H1 (cell line): ENCODE measurements at regions not wholly inside any gene's neighbourhood (a gene's known extent, or its start where the extent isn't known, plus 50 kb on each side); places are given as distances from the start of the nearest gene placed in this dataset.

Source experiments
- CTCF ChIA-PET: fragments of 300-600 bp; sonication (Branson Sonifier 250); formaldehyde crosslinking; loops from one replicate; lab custom pipeline; 2021; ENCODE audit not compliant: partially characterized antibody; lab: Charles Lee
- POLR2A ChIA-PET: fragments of 300-600 bp; sonication (Branson Sonifier 250); formaldehyde crosslinking; loops from one replicate; lab custom pipeline; 2021; ENCODE audit warnings: inconsistent platforms; ENCODE audit not compliant: partially characterized antibody; lab: Charles Lee
- DNase-seq, 2 experiments: peaks; one replicate each; pipeline versions ENCODE4 v3.0.0 to v3.0.0-alpha.2; 2010 to 2022; ENCODE audit warnings: low spot score in 2 of 2, low read depth in 1 of 2, mixed read lengths in 1 of 2
- FAIRE-seq: peaks from 2 replicates; lab custom pipeline; 2011; peaks lifted over from hg19 to GRCh38; lab: Jason Lieb, UNC
- H2AFZ ChIP-seq: 2 replicates; pipeline ENCODE4 v1.8.1; 2012; ENCODE audit warnings: low read length, inconsistent platforms
- H2AK5ac ChIP-seq: 2 replicates; pipeline ENCODE4 v1.6.1; 2013; ENCODE audit warnings: low read depth, low read length
- H2BK120ac ChIP-seq: replicated peaks from 2 replicates; pipeline ENCODE3; 2013; ENCODE audit warnings: low read depth, low read length, inconsistent platforms
- H2BK12ac ChIP-seq: 2 replicates; pipeline ENCODE4 v1.6.1; 2013; ENCODE audit warnings: low read depth, low read length
- H2BK15ac ChIP-seq: 2 replicates; pipeline ENCODE4 v1.6.1; 2013; ENCODE audit warnings: low read length
- H2BK20ac ChIP-seq: 2 replicates; pipeline ENCODE4 v1.6.1; 2013; ENCODE audit warnings: low read length
- H2BK5ac ChIP-seq: 2 replicates; pipeline ENCODE4 v1.6.1; 2013; ENCODE audit warnings: low read depth, low read length
- H3K14ac ChIP-seq: 2 replicates; pipeline ENCODE4 v1.6.1; 2013; ENCODE audit warnings: inconsistent platforms; ENCODE audit not compliant: insufficient read length
- H3K18ac ChIP-seq: 2 replicates; pipeline ENCODE4 v1.6.1; 2013; ENCODE audit warnings: low read length; ENCODE audit errors: extremely low read depth
- H3K23ac ChIP-seq: 2 replicates; pipeline ENCODE4 v1.6.1; 2013; ENCODE audit warnings: inconsistent platforms; ENCODE audit not compliant: insufficient read length
- H3K23me2 ChIP-seq: 2 replicates; pipeline ENCODE4 v1.6.1; 2013; ENCODE audit warnings: low read depth, low read length
- H3K27ac ChIP-seq: 2 replicates; pipeline ENCODE4 v1.6.1; 2011; ENCODE audit warnings: low read depth, low read length, inconsistent platforms
- H3K27me3 ChIP-seq, 4 experiments: replicated peaks in 1 of 4; 1 replicate in 1 of 4; 2 replicates in 3 of 4; pipeline versions ENCODE4 v1.6.1 to v1.8.1; 2011 to 2013; ENCODE audit warnings: low read length in 3 of 4, mild to moderate bottlenecking in 3 of 4, inconsistent platforms in 2 of 4, mixed read lengths in 2 of 4, moderate library complexity in 1 of 4; ENCODE audit not compliant: control insufficient read depth in 3 of 4, insufficient read depth in 3 of 4; ENCODE audit errors: extremely low read depth in 1 of 4
- H3K36me3 ChIP-seq, 4 experiments: 2 replicates each; pipeline versions ENCODE4 v1.6.1 to v1.8.1; 2011 to 2013; ENCODE audit warnings: mild to moderate bottlenecking in 4 of 4, low read length in 3 of 4, moderate library complexity in 2 of 4, control low read depth in 1 of 4, inconsistent platforms in 1 of 4; ENCODE audit not compliant: insufficient read depth in 4 of 4, control insufficient read depth in 2 of 4
- H3K4ac ChIP-seq: replicated peaks from 2 replicates; pipeline ENCODE3; 2013; ENCODE audit warnings: low read length, low read depth, mixed read lengths, inconsistent platforms; ENCODE audit not compliant: insufficient read length
- H3K4me1 ChIP-seq, 4 experiments: replicated peaks in 1 of 4; 1 replicate in 1 of 4; 2 replicates in 3 of 4; pipeline versions ENCODE4 v1.6.1 to v1.8.1; 2011 to 2013; ENCODE audit warnings: low read length in 3 of 4, inconsistent platforms in 2 of 4, mixed read lengths in 1 of 4; ENCODE audit not compliant: insufficient read depth in 4 of 4, control insufficient read depth in 3 of 4
- H3K4me2 ChIP-seq, 2 experiments: 2 replicates each; pipeline versions ENCODE4 v1.6.1 to v1.8.1; 2011 to 2013; ENCODE audit warnings: low read depth in 2 of 2, low read length in 2 of 2, control low read depth in 1 of 2, inconsistent platforms in 1 of 2, mild to moderate bottlenecking in 1 of 2; ENCODE audit not compliant: insufficient read depth in 1 of 2
- H3K4me3 ChIP-seq, 4 experiments: fragments of 200-600, 300-600 bp in 1 of 4; sonication (generic), shearing (Covaris generic), sonication (Bioruptor Twin) in 1 of 4; 2 replicates each; pipeline versions ENCODE4 v1.5.1 to v1.8.1; 2011 to 2016; ENCODE audit warnings: low read length in 4 of 4, low read depth in 3 of 4, control low read depth in 2 of 4, inconsistent platforms in 2 of 4, mild to moderate bottlenecking in 2 of 4, mixed read lengths in 1 of 4, moderate library complexity in 1 of 4; ENCODE audit not compliant: insufficient read depth in 2 of 4; ENCODE audit errors: extremely low read depth in 1 of 4
- H3K56ac ChIP-seq: replicated peaks from 2 replicates; pipeline ENCODE3; 2013; ENCODE audit warnings: low read depth, mild to moderate bottlenecking, mixed read lengths, low read length, inconsistent platforms; ENCODE audit not compliant: insufficient read length
- H3K79me1 ChIP-seq: 2 replicates; pipeline ENCODE4 v1.6.1; 2013; ENCODE audit warnings: low read depth, low read length, control low read depth
- H3K79me2 ChIP-seq, 2 experiments: 2 replicates each; pipeline versions ENCODE4 v1.6.1 to v1.8.1; 2012 to 2013; ENCODE audit warnings: low read length in 2 of 2, mild to moderate bottlenecking in 2 of 2, inconsistent platforms in 1 of 2; ENCODE audit not compliant: insufficient read depth in 2 of 2, control insufficient read depth in 1 of 2
- H3K9ac ChIP-seq, 4 experiments: replicated peaks in 1 of 4; 1 replicate in 1 of 4; 2 replicates in 3 of 4; pipeline versions ENCODE4 v1.6.1 to v1.8.1; 2011 to 2013; ENCODE audit warnings: low read depth in 3 of 4, low read length in 3 of 4, control low read depth in 2 of 4, mild to moderate bottlenecking in 2 of 4, moderate library complexity in 2 of 4, inconsistent platforms in 1 of 4; ENCODE audit errors: extremely low read depth in 1 of 4
- H3K9me3 ChIP-seq, 2 experiments: 2 replicates each; pipeline versions ENCODE4 v1.6.1 to v1.8.1; 2012 to 2013; ENCODE audit warnings: mild to moderate bottlenecking in 2 of 2, moderate library complexity in 2 of 2, control low read depth in 1 of 2, inconsistent platforms in 1 of 2, low read depth in 1 of 2, low read length in 1 of 2, mixed read lengths in 1 of 2; ENCODE audit not compliant: insufficient read depth in 2 of 2
- H4K20me1 ChIP-seq, 2 experiments: replicated peaks in 1 of 2; 2 replicates each; pipeline versions ENCODE3 to v1.8.1; 2011 to 2013; ENCODE audit warnings: inconsistent platforms in 2 of 2, low read length in 2 of 2, mild to moderate bottlenecking in 1 of 2; ENCODE audit not compliant: insufficient read depth in 2 of 2, control insufficient read depth in 1 of 2
- H4K5ac ChIP-seq: 2 replicates; pipeline ENCODE4 v1.6.1; 2013; ENCODE audit warnings: low read length, low read depth, mixed read lengths, inconsistent platforms; ENCODE audit not compliant: insufficient read length
- H4K8ac ChIP-seq: 2 replicates; pipeline ENCODE4 v1.8.0; 2013; ENCODE audit warnings: mild to moderate bottlenecking, moderate library complexity, low read length, inconsistent platforms; ENCODE audit not compliant: insufficient read depth; ENCODE audit errors: extremely low read depth
- H4K91ac ChIP-seq: replicated peaks from 2 replicates; pipeline ENCODE3; 2013; ENCODE audit warnings: low read length, mixed read lengths, inconsistent platforms; ENCODE audit not compliant: insufficient read length
- EZH2 ChIP-seq: fragments of 200-600 bp; sonication (generic); IDR thresholded peaks from 2 replicates; pipeline ENCODE4 v1.7.1; 2012; ENCODE audit warnings: low read depth, mild to moderate bottlenecking, moderate library complexity, low read length, inconsistent platforms; ENCODE audit not compliant: severe bottlenecking
- RAD21 ChIP-seq, 2 experiments: IDR thresholded peaks in 1 of 2; conservative IDR thresholded peaks in 1 of 2; 2 replicates each; pipeline ENCODE4 v1.6.1; 2011; ENCODE audit warnings: low read depth in 2 of 2, low read length in 2 of 2, improper control_type of control experiment in 1 of 2, inconsistent platforms in 1 of 2, mild to moderate bottlenecking in 1 of 2, moderate library complexity in 1 of 2
- TAF7 ChIP-seq: optimal IDR thresholded peaks from 2 replicates; pipeline ENCODE3; 2011; ENCODE audit warnings: low read depth, mild to moderate bottlenecking, inconsistent platforms, low read length, moderate library complexity, borderline replicate concordance
- WGBS, 2 experiments: shearing (Covaris generic) in 1 of 2; methylation state at CpG; one replicate each; pipeline versions ENCODE4 v1.1.6 to v1.1.7; 2013 to 2015; ENCODE audit warnings: low lambda C conversion rate in 2 of 2, mixed read lengths in 2 of 2, inconsistent platforms in 1 of 2, low coverage in 1 of 2, missing lambda C conversion rate in 1 of 2; ENCODE audit not compliant: insufficient replicate concordance in 2 of 2, insufficient coverage in 1 of 2, insufficient read length in 1 of 2; ENCODE audit errors: extremely low coverage in 1 of 2, missing lambda C conversion rate in 1 of 2; 5-methylcytosine and 5-hydroxymethylcytosine counted together

- Histone ChIP-seq H3K79me1 (no peaks in the 10 kb centered on the region), H3K4ac (no peak overlapping the region), H4K91ac (no peak overlapping the region), H3K9ac (no peak overlapping the region), H3K27me3 (no peaks in the 10 kb centered on the region; a peak in 1 of 7 replicates), H3K56ac (no peak overlapping the region), H2BK15ac (no peak overlapping the region), H3K9me3 (no peaks in the 10 kb centered on the region), H3K23ac (no peak overlapping the region), H3K4me1 (peaks cover 0 to 3% (median 3%) of the 10 kb centered on the region in 4 experiments; a peak in 4 of 7 replicates), H4K20me1 (no peaks in the 10 kb centered on the region), H4K8ac (no peak overlapping the region), H4K5ac (no peak overlapping the region), H3K4me3 (no peak overlapping the region), H3K4me2 (no peak overlapping the region), H2BK20ac (no peak overlapping the region), H3K36me3 (no peaks in the 10 kb centered on the region), H3K14ac (no peak overlapping the region), H2AFZ (no peak overlapping the region), H2BK120ac (no peak overlapping the region), H3K18ac (no peak overlapping the region), H3K23me2 (no peaks in the 10 kb centered on the region; the same call in 1 of the 2 replicates), H3K79me2 (no peaks in the 10 kb centered on the region), H2BK5ac (no peak overlapping the region), H2AK5ac (no peak overlapping the region), H3K27ac (no peak overlapping the region), H2BK12ac (no peak overlapping the region; the same call in 1 of the 2 replicates)
- TF ChIP-seq EZH2 = no peak
- TF ChIP-seq RAD21 (IDR thresholded peaks at IDR 0.05 in 1 of 2, conservative IDR thresholded peaks at IDR 0.05 in 1 of 2; ENCODE audit: low read depth in 2 of 2, low read length in 2 of 2) = no peak
- TF ChIP-seq TAF7 = no peak
- ChIA-PET CTCF (interaction anchor here (0.8 to 16.9 kb wide), 12 partner anchors 11 to 298 kb away, joined by 3 to 293 read pairs (median 4); no protein-coding TSS in a partner anchor), POLR2A (interaction anchor here (1.2 to 1.6 kb wide), 2 partner anchors 10 to 16 kb away, joined by 4 read pairs; no protein-coding TSS in a partner anchor)
- DNase-seq (no peak), FAIRE-seq (no peak)
- 63% methylated on average over 2 of the region's 2 CpGs; no CpG with 5 or more reads in 1 of the 2 experiments for WGBS, 2 experiments
Observed at GRCh38 chr15:79206940-79207339, 75.6 kb upstream of the ANKRD34C start.
